Stimulated activated CD4-positive, alpha-beta T cell treated with anti-CD3 and anti-CD28 coated beads, Interleukin-4, amount 100 ng/mL, for 48 hours (primary cell): ENCODE measurements at regions not wholly inside any gene's neighbourhood (a gene's known extent, or its start where the extent isn't known, plus 50 kb on each side); places are given as distances from the start of the nearest gene placed in this dataset.
"Not testable (repeated sequence)": the region's sequence is repeated elsewhere in the genome, so short reads cannot be mapped to it uniquely, and the experiment has no call there.

ENCODE experiments used
- DNase-seq, 2 donors: peaks; one replicate each; pipeline ENCODE4 v3.0.0-alpha.2; 2020; ENCODE audit warnings: low read depth in 2 of 2

DNA sequence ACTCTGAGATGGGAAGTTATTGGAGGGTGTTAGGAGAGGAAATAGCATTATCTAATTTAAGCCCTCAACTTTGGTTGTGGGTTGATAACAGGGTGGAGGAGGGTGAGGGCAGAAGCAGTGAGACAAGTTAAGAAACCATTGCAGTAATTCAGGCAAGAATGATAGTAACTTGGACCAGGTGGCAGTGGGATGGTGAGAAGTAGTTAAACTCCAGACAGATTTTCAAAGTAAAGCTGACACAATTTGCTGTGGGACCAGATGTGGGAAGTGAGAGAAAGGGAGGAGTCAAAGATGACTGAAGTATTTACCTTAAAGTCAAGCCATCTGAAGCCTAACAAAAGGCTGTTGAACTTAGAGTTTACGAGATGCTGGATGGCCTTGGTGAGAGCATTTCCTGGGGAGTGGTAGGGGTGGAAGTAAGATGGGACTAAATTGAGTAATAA lies 163.2 kb upstream of the KLF7 start:
- no peak for DNase-seq

- peak; percentile 40 to 60 for DNase-seq
Observed at GRCh38 chr2:207330912-207331311, 165.2 kb upstream of the KLF7 start.

DNA sequence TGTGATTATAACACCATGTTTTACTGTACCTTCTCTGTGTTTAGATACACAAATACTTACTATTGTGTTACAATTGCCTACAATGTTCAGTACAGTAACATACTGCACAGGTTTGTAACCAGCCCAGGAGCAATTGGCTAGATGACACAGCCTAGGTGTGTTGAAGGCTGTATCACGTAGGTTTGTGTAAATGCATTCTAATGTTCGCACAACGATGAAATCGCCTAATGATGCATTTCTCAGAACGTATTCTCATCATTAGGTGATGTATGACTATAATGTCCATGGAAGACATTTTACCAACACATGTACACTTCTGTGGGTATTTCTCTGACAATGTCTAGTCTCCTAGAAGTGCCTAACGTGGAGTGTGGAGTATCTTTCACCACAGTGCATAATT lies 165.9 kb upstream of the KLF7 start:
- no peak for DNase-seq

DNA sequence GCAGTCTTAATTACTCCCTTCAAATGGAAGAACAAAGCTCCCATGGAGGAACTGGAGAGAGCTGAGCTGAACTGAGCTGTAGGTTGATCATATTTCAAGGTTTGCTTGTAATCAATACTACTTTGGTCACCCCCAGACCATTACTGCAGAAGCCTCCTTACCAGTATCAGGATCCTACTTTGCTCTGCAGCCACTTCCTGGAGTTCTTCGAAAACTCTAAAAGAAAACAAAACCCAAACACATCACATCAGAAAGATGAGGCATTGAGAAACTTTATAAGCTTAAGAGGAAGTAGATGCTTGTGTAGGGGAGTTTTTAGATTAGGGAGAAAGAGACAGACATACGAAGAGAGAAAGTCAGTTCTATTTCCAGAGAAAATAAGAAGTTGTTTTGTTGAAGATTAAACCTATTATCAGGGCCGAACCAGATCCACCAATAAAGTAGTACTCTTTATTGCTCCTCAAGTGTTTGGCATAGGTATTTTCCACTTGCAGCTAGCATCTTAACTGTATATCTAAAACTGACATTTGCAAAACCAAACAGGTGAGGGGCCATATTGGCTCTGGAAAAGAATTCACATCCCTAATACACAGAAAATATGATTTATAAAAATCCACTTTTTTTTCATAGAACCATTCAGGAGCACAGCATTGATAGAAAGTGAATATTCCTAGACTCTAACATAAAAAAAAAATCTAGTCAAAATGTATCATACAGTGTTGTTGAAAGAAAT lies 166.9 kb upstream of the KLF7 start:
- no peak for DNase-seq

GRCh38 chr2:207333599-207334300 lies 168.0 kb upstream of the KLF7 start:
- no peak for DNase-seq

DNA sequence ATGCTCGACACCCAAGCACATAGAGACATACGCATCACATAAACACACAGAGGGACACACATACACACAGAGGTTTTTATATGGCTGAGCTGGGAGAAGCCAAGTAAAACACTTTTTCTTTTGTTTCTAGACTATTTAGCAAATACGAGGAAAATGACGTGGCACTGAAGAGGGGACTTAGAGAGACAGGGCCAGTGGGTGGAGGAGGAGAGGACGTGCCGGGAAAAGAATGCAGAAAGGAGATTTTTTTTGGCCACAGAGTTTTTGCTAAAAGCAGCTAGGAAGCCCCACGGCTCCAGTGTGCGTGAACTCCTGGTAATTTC lies 168.5 kb upstream of the KLF7 start:
- no peak for DNase-seq

DNA sequence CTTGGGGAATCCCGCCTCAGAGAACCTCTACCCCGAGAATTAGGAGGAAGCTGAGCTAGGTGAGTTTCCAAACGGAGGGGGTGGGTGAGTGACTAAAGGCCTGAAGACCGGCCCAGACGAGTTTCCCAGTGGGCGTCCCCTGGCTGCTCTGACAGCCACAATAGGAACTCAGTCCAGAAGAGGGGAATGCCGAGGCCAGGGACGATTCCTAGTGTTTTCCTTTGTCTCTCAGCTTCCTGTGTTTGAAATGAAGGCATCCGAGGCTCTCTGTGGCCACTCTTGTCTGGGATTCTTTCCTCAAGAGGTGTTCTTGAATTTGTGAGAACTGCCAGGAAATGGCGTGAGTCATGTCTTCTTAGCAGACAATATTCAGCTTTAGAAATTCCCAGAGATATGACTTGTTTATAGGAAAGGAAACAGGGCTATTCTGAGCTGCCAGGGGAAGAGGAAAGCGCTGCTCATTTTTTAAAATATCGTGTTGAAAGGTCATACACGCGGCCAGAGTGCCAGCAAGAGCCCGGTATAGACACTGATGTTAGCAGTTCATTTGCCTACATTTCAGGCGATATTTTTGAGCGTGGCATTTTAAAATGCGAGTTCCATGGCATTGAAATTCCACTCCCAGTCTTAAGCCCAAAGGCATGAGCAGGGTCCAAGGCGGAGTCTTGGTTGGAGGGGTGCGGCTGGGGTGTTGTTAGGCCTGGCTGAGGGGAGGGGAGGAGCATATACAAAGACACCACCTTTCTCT lies 169.1 kb upstream of the KLF7 start:
- DNase-seq = peak in 1 of 2 donors; percentile 58

DNA sequence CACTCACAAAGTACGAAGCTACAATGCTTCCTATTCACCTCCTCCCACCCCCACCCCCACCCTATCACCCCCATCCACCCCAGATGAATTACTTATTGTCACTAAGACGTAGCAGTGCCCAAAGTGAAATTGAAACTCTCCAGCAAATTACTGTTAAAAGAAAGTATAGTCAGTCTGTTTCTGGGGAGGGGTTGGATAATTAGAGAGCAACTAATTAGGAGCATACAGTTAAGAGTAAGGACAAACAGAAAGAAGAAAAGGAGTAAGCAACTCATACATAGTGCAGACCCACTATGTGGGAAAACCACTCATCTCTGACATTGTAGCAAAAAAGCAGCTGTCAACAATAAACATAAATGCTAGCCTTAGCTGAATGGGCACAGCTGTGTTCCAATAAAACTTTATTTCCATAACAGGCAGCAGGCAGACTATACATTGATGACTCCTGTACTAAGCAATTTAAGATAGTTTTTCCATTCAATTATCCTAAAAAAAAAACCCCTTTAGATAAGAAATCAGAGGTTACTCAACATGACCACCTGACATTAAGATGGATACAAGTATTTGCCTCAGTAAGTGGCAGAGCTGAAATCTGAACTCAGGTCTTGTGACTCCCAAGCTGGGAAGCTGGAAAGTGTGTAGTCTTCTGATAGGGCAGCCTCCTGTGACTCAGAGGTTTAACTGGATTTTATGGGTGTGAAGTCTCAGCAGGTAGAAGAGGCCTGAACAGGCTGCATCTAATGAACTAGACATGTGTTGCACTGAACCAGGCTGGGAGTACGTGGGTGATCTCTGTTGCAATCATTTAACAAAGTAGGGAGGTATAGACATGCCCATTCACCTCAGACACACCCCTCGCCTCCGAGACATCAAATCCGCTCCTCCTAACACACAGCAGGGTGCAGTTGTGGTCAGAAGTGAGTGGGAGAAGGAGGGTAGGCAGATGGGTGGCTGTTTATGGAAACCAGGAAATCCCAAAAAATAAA lies 171.8 kb upstream of the KLF7 start:
- DNase-seq = no peak

DNA sequence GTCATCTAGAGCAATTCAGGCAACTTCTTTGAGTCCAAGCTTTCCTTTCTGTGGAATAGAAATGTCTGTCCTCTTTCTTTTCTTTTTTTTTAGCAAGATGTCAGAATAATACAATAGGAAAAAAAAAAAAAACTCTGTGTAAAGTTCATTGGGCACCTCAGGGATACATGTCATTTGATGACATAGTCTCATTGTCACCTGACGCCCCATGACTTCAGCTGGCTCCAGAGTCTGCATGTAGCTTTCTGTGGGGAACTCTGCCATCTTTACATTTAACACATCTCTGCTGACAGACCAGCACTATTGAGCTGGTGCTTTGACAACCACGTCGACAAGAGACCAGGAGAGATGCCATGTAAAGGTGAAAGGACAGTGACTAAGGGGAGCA lies 172.5 kb upstream of the KLF7 start:
- no peak for DNase-seq

GRCh38 chr2:207338610-207339009 lies 172.9 kb upstream of the KLF7 start:
- no peak for DNase-seq

GRCh38 chr2:207341112-207341750 lies 175.5 kb upstream of the KLF7 start:
- no peak for DNase-seq

GRCh38 chr2:207341804-207342203 lies 176.1 kb upstream of the KLF7 start:
- no peak for DNase-seq

DNA sequence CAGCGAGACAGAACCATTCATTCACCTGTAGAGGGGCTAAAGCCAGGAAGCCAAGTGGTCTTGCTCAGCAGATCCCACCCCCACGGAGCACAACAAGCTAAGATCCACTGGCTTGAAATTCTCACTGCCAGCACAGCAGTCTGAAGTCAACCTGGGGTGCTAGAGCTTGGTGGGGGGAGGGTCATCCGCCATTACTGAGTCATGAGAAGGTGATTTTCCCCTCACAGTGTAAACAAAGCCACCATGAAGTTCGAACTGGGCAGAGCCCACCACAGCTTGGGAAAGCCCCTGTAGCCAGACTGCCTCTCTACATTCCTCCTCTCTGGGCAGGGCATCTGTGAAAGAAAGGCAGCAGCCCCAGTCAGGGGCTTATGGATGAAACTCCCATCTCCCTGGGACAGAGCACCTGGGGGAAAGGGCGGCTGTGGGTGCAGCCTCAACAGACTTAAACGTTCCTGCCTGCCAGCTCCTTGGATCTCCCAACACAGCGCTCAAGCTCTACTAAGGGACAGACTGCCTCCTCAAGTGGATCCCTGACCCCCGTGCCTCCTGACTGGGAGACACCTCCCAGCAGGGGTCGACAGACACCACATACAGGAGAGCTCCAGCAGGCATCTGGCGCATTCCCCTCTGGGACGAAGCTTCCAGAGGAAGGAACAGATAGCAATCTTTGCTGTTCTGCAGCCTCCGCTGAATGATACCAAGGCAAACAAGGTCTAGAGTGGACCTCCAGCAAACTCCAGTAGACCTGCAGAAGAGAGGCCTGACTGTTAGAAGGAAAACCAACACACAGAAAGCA lies 179.0 kb upstream of the KLF7 start:
- not testable (repeated sequence) for DNase-seq

DNA sequence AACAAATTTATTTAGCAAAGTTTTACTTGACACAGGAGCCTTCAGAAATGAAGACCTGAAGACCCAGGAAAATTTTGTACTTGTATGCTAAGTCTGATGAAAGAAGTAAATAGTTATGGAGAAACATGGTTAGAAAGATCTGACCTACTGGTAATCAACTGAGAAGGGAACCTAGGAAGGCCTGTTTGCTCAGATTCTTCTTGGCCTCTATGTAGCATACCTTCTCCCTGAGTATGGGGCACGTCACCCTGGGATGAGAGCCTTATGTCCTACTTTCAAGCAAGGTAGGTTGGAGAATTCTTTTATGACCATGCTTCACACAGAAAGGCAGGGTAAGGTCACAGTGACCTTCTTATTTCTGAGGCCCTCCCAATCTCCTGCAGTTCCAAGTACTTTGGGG lies 178.6 kb upstream of the CREB1 start:
- no peak for DNase-seq

- DNase-seq = no peak
Observed at GRCh38 chr2:207352978-207353671, 176.6 kb upstream of the CREB1 start.

DNA sequence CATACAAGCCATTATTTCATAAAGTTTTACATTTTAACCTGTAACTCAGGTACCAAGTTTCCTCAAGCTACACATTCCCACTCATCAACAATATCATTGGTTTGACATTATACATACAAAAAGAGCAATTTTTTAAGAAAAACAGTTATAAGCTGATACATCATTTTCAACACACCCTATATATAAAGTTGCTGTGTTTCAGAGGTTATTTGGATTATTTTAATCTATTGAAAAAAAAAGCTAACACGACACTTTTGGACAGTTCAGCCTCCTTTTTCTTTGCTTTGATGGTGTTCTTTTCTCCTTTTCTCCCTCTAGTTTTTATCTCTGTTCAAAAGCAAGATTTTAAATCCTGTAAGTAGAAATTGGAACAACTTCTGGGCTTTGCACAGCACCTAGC lies 175.9 kb upstream of the CREB1 start:
- no peak for DNase-seq

DNA sequence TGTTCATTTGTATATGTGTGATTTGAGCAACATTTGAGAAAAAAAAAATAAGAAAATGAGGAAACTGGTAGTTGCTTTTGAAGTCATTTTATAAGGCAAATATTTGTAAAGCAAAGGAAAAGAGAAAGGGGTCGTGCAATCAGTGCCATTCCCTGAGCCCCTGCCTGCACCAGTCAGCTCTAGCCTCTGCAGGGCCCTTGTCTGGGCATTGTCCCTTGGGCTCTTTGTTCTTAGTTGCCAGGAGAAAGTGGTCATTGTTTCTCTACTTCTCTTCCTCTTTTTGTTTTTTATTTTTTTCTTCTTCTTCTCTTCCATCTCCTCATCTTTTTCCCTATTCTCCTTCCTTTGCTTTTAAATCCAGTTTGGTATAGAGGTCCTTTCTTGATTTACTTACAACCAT lies 175.3 kb upstream of the CREB1 start:
- DNase-seq = no peak

GRCh38 chr2:207356567-207356966 lies 173.2 kb upstream of the CREB1 start:
- no peak for DNase-seq

DNA sequence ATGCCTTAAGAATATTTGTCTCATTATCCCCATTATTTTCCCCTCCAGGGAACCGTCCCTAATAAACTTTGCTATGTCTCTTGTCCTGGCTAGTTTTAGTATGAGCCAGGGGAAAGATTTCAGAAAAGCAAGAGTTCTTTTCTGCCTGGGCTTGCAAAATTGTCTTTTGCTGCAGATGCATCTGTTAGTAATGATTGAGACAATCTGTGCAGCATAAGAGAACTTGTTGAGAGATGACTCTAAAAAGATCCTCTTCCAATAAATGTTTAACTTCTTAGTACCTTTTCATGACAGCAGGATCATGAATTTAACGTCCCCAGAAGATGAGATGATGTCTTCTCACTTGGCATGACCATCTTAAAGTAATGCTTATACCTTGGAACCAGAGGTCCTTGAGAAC lies 172.5 kb upstream of the CREB1 start:
- DNase-seq = no peak

DNA sequence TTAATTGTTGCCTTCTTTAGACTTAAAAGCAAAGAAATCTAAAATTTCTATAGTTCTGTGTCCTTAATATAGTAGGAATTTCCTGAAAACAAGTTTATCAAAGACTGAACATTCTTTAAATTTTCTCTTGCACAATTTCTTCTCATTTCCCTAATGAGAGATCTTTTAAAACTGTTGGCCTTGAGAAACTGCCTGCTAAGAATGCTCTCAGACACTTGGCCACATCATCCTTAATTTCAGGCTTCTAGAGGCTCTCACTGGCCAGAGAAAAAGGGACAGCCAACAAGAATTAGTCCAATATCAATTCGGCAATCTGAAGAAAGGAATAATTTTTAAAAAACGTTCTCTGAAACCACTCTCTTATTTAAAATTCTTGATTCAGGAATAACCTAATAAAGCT lies 167.0 kb upstream of the CREB1 start:
- DNase-seq = no peak
